ENCODE measurements at regions not wholly inside any gene's neighbourhood (a gene's known extent, or its start where the extent isn't known, plus 50 kb on each side); places are given as distances from the start of the nearest gene placed in this dataset.
A peak's percentile ranks its signal among the peaks of the same experiment; 100 is the strongest.

DNA sequence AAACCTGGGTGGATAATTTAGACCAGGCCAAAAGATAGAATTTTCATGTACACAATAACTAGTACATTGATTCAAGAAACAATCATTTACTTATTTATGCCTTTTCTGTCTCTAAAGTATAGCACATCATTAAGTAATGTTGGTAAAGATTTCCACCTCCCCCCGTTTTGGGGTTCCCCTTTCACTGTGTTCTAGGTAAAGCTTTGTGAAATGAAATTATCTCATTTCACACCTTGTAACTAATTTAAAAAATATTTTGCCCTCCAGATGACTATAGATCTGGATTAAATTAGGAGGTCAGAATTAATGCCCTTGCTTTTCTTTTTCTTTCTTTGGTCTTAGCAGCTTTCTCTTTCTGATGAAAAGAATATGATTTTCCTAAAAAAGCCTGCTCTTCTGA is 328.5 kb upstream of the TBC1D5 start:
- H3K4me3 ChIP-seq (ENCODE audit: low read depth, low read length): no peak overlapping the region
- DNase-seq (ENCODE audit: low read depth): no peak
- TF ChIP-seq, protein P1, sequence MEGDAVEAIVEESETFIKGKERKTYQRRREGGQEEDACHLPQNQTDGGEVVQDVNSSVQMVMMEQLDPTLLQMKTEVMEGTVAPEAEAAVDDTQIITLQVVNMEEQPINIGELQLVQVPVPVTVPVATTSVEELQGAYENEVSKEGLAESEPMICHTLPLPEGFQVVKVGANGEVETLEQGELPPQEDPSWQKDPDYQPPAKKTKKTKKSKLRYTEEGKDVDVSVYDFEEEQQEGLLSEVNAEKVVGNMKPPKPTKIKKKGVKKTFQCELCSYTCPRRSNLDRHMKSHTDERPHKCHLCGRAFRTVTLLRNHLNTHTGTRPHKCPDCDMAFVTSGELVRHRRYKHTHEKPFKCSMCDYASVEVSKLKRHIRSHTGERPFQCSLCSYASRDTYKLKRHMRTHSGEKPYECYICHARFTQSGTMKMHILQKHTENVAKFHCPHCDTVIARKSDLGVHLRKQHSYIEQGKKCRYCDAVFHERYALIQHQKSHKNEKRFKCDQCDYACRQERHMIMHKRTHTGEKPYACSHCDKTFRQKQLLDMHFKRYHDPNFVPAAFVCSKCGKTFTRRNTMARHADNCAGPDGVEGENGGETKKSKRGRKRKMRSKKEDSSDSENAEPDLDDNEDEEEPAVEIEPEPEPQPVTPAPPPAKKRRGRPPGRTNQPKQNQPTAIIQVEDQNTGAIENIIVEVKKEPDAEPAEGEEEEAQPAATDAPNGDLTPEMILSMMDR (IDR thresholded peaks at IDR 0.05; ENCODE audit: insufficient read depth, low read length): no peak

DNA sequence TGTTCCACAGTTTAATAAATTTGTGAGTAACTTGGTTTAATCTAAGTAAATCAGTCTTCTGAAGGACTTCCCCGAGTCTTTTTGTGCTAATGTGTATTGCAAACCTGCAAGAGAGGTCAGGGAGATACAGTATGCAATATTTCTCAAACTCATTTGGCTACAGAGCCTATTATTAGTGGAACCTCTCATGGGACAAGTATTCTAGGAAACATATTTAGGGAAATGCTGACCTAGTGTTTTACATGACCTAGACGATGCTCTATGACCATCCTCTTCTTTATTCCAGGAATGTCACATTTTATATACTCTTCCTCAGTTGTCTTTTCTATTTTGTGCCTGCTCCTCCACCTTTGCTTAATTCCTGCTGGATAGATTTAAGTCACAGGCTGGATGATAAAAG is 327.8 kb upstream of the TBC1D5 start:
- no peak for DNase-seq (ENCODE audit: low read depth)
- H3K4me3 ChIP-seq (ENCODE audit: low read depth, low read length): no peak overlapping the region
- TF ChIP-seq, protein P1 (IDR thresholded peaks at IDR 0.05; ENCODE audit: insufficient read depth, low read length): no peak

DNA sequence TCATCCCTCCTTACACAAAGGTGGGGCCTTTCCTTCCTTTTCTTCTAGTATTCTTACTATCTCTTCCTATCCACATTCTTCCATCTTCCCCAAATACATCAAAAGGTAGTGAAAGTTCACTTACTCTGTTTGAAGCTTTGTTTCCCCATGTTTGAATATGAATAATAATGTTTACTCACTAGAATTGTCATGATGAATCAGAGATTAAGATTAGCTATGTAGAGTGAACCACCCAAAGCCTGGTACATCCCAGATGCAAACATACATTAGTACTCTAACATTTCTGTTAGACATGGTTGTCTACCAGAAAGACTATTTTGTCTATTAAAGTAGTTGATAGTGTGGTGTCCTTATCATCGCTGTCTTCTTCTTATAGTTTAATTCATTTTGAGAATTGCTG is 327.1 kb upstream of the TBC1D5 start:
- DNase-seq (ENCODE audit: low read depth): no peak
- TF ChIP-seq, protein P1 (IDR thresholded peaks at IDR 0.05; ENCODE audit: insufficient read depth, low read length): no peak

DNA sequence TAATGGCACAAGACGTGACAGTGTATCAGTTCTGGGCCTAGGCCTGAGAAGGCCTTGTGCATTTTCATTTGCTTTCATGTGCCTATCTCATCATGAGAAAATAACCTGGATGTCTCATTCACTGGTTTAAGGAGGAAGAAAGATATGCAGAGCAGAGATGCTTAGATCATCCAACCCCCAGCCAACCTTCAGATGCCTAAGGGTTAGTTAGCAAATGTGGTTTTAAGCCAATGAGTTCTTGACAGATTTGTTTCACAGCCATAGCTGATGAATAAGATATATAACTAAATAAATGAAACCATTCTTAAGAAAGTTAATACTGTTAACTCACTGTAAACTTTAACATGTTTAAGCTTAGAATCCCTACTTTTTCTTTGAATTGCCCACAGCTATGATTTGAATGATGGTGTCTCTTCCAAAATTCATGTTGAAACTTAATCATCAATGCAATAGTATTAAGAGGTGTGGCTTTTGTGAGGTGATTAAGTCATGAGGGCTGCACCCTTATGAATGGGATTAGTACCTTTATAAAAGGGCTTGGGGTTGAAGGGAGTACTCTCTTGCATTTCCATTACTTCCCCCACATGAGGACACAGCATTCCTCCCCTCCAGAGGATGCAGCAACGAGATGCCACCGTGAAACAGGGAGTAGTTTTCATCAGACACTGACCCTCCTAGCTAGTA is 324.6 kb upstream of the TBC1D5 start:
- TF ChIP-seq, protein P1 (IDR thresholded peaks at IDR 0.05; ENCODE audit: insufficient read depth, low read length): no peak
- no peak overlapping the region for H3K4me3 ChIP-seq (ENCODE audit: low read depth, low read length)
- DNase-seq (ENCODE audit: low read depth): no peak

More for the DNA sequence above, 327.1 kb upstream of the TBC1D5 start:
- no peak overlapping the region for H3K4me3 ChIP-seq (ENCODE audit: low read depth, low read length)

DNA sequence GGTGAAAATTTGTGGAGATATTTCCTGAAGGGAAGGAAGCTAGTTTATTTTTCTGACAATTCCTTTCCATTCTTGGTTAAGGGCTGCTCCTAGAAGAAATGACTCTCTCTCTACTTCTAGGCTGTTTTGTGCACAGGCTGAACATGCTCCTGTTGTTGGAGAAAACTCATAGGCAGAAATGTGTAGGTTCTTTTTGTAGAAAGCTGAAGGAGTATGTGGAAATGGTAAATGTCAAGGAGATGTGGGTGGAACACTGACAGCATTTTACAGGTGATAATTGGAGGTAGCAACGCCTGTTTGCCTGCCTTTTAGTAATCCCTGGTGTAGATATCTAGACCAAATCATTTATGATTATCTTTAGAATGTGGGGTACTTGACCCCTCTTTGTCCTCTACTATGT is 322.2 kb upstream of the TBC1D5 start:
- TF ChIP-seq, protein P1 (IDR thresholded peaks at IDR 0.05; ENCODE audit: insufficient read depth, low read length): no peak
- H3K4me3 ChIP-seq (ENCODE audit: low read depth, low read length): no peak overlapping the region
- no peak for DNase-seq (ENCODE audit: low read depth)

DNA sequence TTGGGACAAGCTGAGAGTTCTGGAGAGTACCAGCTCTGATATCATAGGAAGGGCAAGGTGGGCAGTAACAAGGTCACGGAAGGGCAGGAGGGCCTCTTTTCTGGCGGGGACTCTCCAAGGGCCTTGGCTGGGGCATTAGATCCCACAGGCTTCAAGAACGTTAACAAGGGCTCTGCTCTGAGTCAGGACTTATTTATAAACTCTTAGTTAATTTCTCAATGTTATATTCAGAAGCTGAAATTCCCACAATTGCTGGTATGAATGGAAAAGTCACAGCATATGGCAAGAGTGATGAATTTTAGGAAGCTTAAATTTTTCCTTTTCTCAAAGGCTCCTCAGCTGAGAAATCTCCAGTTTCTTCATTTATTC is 320.2 kb upstream of the TBC1D5 start:
- no peak overlapping the region for H3K4me3 ChIP-seq (ENCODE audit: low read depth, low read length)
- peak; percentile 63 for DNase-seq (ENCODE audit: low read depth)
- TF ChIP-seq, protein P1 (IDR thresholded peaks at IDR 0.05; ENCODE audit: insufficient read depth, low read length): no peak
